ENCODE measurements at regions not wholly inside any gene's neighbourhood (a gene's known extent, or its start where the extent isn't known, plus 50 kb on each side); places are given as distances from the start of the nearest gene placed in this dataset.

DNA sequence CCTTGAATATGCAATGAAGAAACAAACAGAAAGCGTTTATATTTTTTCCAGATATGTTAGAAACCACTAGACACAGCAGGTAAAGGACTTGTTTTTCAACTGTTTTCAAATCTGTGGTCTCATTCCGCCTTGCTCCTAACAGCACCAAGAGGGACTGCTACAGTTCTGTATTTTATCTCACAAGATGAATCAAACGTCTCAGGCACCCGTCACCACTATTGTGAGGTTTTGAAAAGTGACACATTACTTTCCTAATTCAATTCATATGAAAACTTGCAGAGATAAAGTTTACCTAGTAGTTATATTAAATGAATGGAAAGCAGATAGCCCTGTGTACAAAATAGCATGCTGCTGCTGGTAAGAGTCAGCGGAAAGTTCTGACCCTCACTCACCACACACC is 386.3 kb downstream of the ETS1 start:
- ATAC-seq (no peak), DNase-seq (no peak)
- POLR2A ChIA-PET, result no interaction called here
- peaks cover 3% of the 10 kb centered on the region for H3K9me3 Mint-ChIP-seq (ENCODE audit: insufficient read depth)
- no peaks in the 10 kb centered on the region for H3K36me3 Mint-ChIP-seq (ENCODE audit: low read depth)
- CTCF ChIA-PET, result no interaction called here
- no peaks in the 10 kb centered on the region for H3K27me3 Mint-ChIP-seq (ENCODE audit: low read depth)
- H3K4me3 Mint-ChIP-seq, result no peak overlapping the region
- H3K4me1 Mint-ChIP-seq (ENCODE audit: low read depth), result no peaks in the 10 kb centered on the region
- H3K27ac Mint-ChIP-seq, result no peak overlapping the region

DNA sequence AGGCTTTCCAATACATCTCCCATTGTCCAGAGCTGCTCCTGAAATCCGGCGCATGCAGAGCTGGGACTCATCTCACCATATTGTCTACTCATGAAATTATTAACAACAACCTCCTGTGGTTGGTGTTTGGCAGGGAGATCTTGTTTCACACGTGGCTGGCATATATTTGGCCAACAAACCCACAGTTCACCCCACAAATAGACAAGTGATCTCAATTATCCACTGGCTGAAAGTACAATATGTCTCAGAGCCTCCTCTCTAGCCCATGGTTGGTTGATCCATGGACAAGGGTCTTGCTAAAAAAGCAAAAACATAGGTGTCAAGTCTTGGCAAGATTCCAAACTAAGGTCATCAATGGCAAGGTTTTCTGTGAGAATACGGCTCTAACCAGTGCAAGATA is 386.9 kb downstream of the ETS1 start:
- Mint-ChIP-seq H3K27ac (no peak overlapping the region), H3K36me3 (ENCODE audit: low read depth) (no peaks in the 10 kb centered on the region), H3K9me3 (ENCODE audit: insufficient read depth) (no peaks in the 10 kb centered on the region), H3K4me3 (no peak overlapping the region), H3K4me1 (ENCODE audit: low read depth) (peaks cover 4% of the 10 kb centered on the region), H3K27me3 (ENCODE audit: low read depth) (no peaks in the 10 kb centered on the region)
- ChIA-PET POLR2A (no interaction called here), CTCF (no interaction called here)
- no peak for DNase-seq
- no peak for ATAC-seq

DNA sequence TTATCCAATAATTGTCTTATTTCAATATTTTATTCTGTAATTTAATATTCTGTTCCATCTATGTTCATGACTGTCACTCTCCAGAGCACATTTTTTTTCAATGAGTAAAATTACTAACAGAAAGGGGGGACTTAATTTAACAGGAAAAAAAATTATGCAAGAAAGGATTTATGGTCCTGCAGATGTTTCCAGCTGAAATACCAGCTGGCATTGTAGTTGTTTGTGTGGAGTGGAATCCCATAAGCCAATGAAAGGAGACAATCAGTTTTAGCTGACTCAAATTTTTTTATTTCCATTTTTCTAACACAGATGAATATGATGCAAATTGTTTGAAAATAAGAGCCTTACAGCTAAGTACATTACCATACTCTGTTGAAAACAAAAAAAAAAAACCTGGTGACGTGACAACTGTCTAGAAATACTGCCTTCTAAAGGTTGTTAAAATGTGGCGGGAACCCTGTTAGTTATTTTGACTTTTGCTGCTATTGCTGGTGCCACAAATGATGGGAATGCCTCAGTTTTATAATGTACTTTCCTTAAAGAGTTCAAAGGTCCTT is 389.1 kb downstream of the ETS1 start:
- no peak for DNase-seq
- Mint-ChIP-seq H3K4me1 (ENCODE audit: low read depth) (peaks cover 25% of the 10 kb centered on the region), H3K27me3 (ENCODE audit: low read depth) (no peaks in the 10 kb centered on the region), H3K9me3 (ENCODE audit: insufficient read depth) (no peaks in the 10 kb centered on the region), H3K36me3 (ENCODE audit: low read depth) (no peaks in the 10 kb centered on the region), H3K4me3 (no peak overlapping the region), H3K27ac (no peak overlapping the region)
- ChIA-PET CTCF (interaction anchor here (1.2 to 1.4 kb wide), 3 partner anchors 41 to 434 kb away, joined by 3 to 4 read pairs (median 3); no protein-coding TSS in a partner anchor), POLR2A (no interaction called here)
- no peak for ATAC-seq

DNA sequence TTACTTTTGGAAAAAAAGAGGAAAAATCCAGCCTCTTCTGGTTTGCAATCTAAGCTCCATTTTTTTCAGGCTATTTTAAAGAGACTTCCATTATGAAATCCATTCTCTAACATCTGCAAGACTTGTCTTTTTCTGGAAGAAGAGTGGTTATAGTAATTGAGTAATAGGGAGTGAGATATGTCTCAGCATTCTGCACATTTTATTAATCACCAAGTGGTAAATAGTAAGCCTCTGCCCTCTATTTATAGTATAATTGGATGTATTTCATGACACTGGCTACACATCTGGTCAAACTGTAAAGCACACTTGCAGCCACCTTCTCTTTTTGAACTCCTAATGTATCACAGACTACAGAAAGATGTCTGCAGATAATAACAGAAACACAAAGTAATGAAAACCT is 391.1 kb downstream of the ETS1 start:
- DNase-seq (no peak), ATAC-seq (no peak)
- ChIA-PET POLR2A (interaction anchor here (0.6 kb wide), 1 partner anchor 322 kb away, joined by 4 read pairs; no protein-coding TSS in a partner anchor), CTCF (interaction anchor here (1.5 to 3.8 kb wide), 2 partner anchors 10 to 436 kb away, joined by 3 to 31 read pairs; no protein-coding TSS in a partner anchor)
- Mint-ChIP-seq H3K27me3 (ENCODE audit: low read depth) (no peaks in the 10 kb centered on the region), H3K4me3 (no peak overlapping the region), H3K4me1 (ENCODE audit: low read depth) (peaks cover 28% of the 10 kb centered on the region), H3K27ac (no peak overlapping the region), H3K9me3 (ENCODE audit: insufficient read depth) (no peaks in the 10 kb centered on the region), H3K36me3 (ENCODE audit: low read depth) (no peaks in the 10 kb centered on the region)

DNA sequence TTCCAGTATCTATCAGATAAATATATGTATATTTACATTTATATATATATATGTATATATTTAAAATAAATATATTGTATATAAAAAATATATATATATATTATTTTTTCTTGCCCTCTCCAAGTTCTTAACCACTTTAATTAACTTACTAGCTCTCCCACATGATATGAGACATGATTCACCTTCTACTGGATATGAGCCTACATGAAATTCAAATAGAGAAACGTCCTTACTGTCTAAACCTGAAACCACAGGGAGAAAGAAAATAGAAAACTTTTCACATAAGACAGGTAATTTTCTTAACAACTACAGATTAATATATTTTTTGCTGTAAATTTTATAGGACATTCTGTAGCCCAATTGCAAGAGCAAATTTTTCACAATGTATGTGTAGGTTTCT is 391.6 kb downstream of the ETS1 start:
- no peaks in the 10 kb centered on the region for H3K36me3 Mint-ChIP-seq (ENCODE audit: low read depth)
- H3K4me3 Mint-ChIP-seq, result no peak overlapping the region
- POLR2A ChIA-PET, result interaction anchor here (0.6 to 0.9 kb wide), 2 partner anchors 323 to 432 kb away, joined by 4 to 5 read pairs; no protein-coding TSS in a partner anchor
- H3K27me3 Mint-ChIP-seq (ENCODE audit: low read depth), result no peaks in the 10 kb centered on the region
- CTCF ChIA-PET, result interaction anchor here (0.9 to 3.8 kb wide), 8 partner anchors 11 to 436 kb away, joined by 3 to 31 read pairs (median 4); no protein-coding TSS in a partner anchor
- DNase-seq (no peak), ATAC-seq (no peak)
- no peak overlapping the region for H3K27ac Mint-ChIP-seq
- H3K9me3 Mint-ChIP-seq (ENCODE audit: insufficient read depth), result no peaks in the 10 kb centered on the region
- peaks cover 33% of the 10 kb centered on the region for H3K4me1 Mint-ChIP-seq (ENCODE audit: low read depth)

DNA sequence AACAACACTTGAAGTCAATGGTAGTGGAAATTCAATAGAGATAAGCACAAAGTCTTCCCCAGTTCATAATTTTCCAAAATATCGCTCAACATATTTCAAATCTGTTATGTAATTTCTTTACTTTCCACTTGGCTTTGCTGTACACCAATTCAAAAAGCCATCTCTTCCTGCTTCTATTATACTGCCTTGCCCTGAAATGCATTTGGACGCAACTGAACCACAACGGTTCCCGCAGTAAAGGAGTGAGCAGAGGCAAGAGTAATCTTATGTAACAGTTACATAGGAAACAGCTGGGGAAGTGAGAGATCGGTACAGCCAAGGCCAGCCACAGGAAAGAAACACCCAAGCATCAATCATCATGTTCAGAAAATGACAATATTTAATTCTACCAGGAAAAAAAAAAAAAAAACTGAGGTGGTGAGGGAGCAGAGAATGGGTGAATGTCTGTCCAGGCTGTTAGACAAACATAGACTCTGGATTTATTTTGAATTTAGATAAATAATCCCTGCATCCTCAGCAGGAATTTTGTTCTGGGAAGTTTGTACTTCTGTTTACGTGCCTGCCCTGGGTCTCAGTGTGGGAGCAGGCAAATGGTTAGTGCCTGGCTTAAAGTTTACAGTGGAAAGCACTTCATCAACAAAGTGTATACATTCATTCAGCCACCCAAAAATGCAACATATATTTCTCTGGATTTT is 392.2 kb downstream of the ETS1 start:
- H3K4me1 Mint-ChIP-seq (ENCODE audit: low read depth), result peaks cover 38% of the 10 kb centered on the region
- no peaks in the 10 kb centered on the region for H3K36me3 Mint-ChIP-seq (ENCODE audit: low read depth)
- ATAC-seq, result peak; percentile 80
- no peaks in the 10 kb centered on the region for H3K9me3 Mint-ChIP-seq (ENCODE audit: insufficient read depth)
- ChIA-PET CTCF (interaction anchor here (0.9 to 3.8 kb wide), 8 partner anchors 11 to 437 kb away, joined by 3 to 31 read pairs (median 4); no protein-coding TSS in a partner anchor), POLR2A (interaction anchor here (0.6 to 0.9 kb wide), 2 partner anchors 331 to 433 kb away, joined by 3 to 5 read pairs; no protein-coding TSS in a partner anchor)
- no peaks in the 10 kb centered on the region for H3K27me3 Mint-ChIP-seq (ENCODE audit: low read depth)
- H3K27ac Mint-ChIP-seq, result peak overlapping the region; percentile 64
- H3K4me3 Mint-ChIP-seq, result peak overlapping the region; percentile 34
- DNase-seq, result peak; percentile 73

DNA sequence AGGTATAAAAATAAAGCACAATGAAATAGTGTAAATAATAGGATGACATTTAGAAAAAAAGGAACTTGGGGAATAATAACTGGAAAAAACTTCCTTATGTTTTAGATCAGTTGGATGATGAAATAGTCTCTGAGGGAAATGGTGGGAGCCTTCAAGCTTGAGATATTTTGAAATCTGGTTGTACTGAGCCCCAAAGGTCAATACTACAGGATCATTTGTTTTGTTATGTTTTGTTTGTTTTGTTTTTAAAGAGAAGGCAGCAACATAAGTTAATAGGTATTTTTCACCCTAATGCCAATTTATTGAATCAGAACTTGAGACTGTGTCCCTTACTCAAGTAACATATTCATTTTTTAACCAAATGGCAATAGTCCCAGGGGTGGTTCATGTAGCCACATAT is 393.1 kb downstream of the ETS1 start:
- ATAC-seq, result no peak
- ChIA-PET POLR2A (interaction anchor here (0.6 kb wide), 1 partner anchor 332 kb away, joined by 3 read pairs; no protein-coding TSS in a partner anchor), CTCF (interaction anchor here (1.1 to 3.8 kb wide), 10 partner anchors 12 to 664 kb away, joined by 3 to 31 read pairs (median 4); no protein-coding TSS in a partner anchor)
- Mint-ChIP-seq H3K9me3 (ENCODE audit: insufficient read depth) (no peaks in the 10 kb centered on the region), H3K27ac (no peak overlapping the region), H3K27me3 (ENCODE audit: low read depth) (no peaks in the 10 kb centered on the region), H3K4me1 (ENCODE audit: low read depth) (peaks cover 46% of the 10 kb centered on the region), H3K36me3 (ENCODE audit: low read depth) (no peaks in the 10 kb centered on the region), H3K4me3 (no peak overlapping the region)
- DNase-seq, result no peak

DNA sequence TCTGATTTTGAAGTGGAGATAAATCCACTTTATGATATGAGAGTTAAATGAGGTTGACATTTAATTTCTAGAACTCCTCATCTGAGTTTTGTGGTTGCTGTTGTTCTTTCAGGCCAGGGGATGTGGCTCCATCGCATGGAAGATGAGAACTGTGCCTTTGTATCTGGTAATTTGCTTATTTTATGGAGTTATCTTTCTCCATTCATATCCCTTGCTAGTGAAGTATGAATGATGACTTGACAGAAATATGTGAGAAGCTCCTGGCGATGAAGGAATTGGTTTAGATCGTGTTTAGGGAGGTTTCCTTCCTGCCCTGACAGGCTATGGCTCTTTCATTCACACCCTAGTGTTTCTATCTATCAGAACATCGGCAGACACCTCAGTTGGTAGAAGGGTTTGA is 393.7 kb downstream of the ETS1 start:
- ATAC-seq, result no peak
- no peak overlapping the region for H3K4me3 Mint-ChIP-seq
- no peaks in the 10 kb centered on the region for H3K36me3 Mint-ChIP-seq (ENCODE audit: low read depth)
- ChIA-PET CTCF (interaction anchor here (0.8 to 3.8 kb wide), 9 partner anchors 11 to 665 kb away, joined by 3 to 31 read pairs (median 4); no protein-coding TSS in a partner anchor), POLR2A (no interaction called here)
- peaks cover 46% of the 10 kb centered on the region for H3K4me1 Mint-ChIP-seq (ENCODE audit: low read depth)
- DNase-seq, result no peak
- no peaks in the 10 kb centered on the region for H3K9me3 Mint-ChIP-seq (ENCODE audit: insufficient read depth)
- no peaks in the 10 kb centered on the region for H3K27me3 Mint-ChIP-seq (ENCODE audit: low read depth)
- no peak overlapping the region for H3K27ac Mint-ChIP-seq

DNA sequence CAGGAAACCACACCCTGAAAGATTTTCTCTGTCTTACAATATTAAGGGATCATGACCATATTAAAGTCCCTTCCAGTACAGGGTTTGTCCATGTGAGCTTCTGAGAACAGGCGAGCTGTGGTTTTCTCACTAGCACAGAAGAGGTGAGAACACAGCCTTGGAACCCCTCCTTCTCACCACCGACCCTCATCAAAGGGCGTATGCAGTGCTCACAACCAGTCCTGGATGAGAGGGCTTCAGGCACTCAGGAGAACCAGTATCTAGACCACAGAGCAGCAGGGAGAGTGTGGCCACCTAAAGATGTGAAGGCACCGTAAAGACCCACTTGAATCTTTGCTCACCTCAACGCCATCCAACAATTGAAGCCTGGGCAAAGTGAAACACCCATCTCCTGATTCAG is 397.0 kb downstream of the ETS1 start:
- Mint-ChIP-seq H3K4me1 (ENCODE audit: low read depth) (peaks cover 41% of the 10 kb centered on the region), H3K27ac (peak overlapping the region; percentile 82), H3K27me3 (ENCODE audit: low read depth) (no peaks in the 10 kb centered on the region), H3K36me3 (ENCODE audit: low read depth) (no peaks in the 10 kb centered on the region), H3K4me3 (peak overlapping the region; percentile 31), H3K9me3 (ENCODE audit: insufficient read depth) (peaks cover 11% of the 10 kb centered on the region)
- ChIA-PET POLR2A (interaction anchor here (1.0 kb wide), 1 partner anchor 151 kb away, joined by 5 read pairs; no protein-coding TSS in a partner anchor), CTCF (interaction anchor here (1.0 to 3.7 kb wide), 9 partner anchors 18 to 641 kb away, joined by 3 to 19 read pairs (median 5); no protein-coding TSS in a partner anchor)
- DNase-seq, result peak; percentile 60
- ATAC-seq, result peak; percentile 83

DNA sequence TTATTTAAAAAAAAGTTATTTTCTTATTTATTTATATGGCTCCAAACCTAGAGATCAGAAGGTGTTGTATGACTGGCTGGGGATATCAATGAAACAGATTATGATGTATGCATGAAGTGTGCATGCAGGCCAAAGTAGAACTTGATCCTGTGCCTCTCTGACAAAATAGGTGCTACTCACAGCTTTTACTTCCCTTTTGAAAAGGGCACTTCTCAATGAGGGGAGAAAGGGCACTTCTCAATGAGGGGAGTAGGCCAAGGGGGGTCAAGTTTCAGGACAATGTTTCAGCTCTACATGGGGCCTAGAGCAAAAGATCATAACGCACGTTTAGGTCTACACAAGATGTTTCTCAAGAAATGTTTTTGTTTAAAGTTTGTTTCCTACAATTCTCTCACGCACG is 397.5 kb downstream of the ETS1 start:
- peak; percentile 21 for ATAC-seq
- H3K4me1 Mint-ChIP-seq (ENCODE audit: low read depth), result peaks cover 36% of the 10 kb centered on the region
- peak overlapping the region; percentile 31 for H3K4me3 Mint-ChIP-seq
- peaks cover 14% of the 10 kb centered on the region for H3K9me3 Mint-ChIP-seq (ENCODE audit: insufficient read depth)
- POLR2A ChIA-PET, result interaction anchor here (1.0 kb wide), 1 partner anchor 150 kb away, joined by 5 read pairs; no protein-coding TSS in a partner anchor
- CTCF ChIA-PET, result interaction anchor here (0.9 to 3.7 kb wide), 8 partner anchors 18 to 641 kb away, joined by 3 to 19 read pairs (median 6); no protein-coding TSS in a partner anchor
- no peaks in the 10 kb centered on the region for H3K27me3 Mint-ChIP-seq (ENCODE audit: low read depth)
- peak overlapping the region; percentile 82 for H3K27ac Mint-ChIP-seq
- no peaks in the 10 kb centered on the region for H3K36me3 Mint-ChIP-seq (ENCODE audit: low read depth)
- DNase-seq, result no peak

DNA sequence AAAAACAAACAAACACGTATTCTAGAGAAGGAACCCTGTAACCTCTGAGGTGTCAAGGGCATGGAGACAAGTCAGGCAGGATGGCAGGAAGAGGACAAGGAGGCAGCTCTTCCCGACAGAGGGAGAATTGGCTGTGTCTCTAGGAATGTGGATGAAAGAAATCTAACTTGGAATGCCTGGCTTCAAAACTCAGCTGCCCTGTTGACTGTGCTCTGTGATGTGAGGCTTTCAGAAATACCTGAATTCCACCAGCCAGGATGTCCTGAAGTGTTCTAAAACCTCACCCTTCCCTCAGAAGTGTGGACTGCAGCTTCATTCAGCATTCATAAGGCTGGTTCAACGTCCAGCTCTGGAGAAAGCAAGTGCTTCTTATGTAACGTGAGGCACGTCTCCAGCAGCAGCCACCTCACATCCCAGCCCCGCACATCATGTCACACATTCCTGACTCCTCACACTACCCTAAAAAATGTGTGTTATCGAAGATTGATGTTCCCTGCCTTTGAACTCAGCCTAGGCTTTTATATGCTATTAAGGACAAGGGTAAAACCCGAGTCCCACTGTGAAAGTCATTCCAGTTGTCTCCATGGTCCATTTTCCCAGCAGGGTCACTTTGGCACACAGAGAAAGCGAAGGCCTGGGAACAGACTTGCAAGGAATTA is 398.9 kb downstream of the ETS1 start:
- Mint-ChIP-seq H3K27me3 (ENCODE audit: low read depth) (no peaks in the 10 kb centered on the region), H3K4me3 (no peak overlapping the region), H3K9me3 (ENCODE audit: insufficient read depth) (peaks cover 14% of the 10 kb centered on the region), H3K4me1 (ENCODE audit: low read depth) (peaks cover 26% of the 10 kb centered on the region), H3K27ac (no peak overlapping the region), H3K36me3 (ENCODE audit: low read depth) (no peaks in the 10 kb centered on the region)
- ChIA-PET CTCF (interaction anchor here (0.7 to 3.3 kb wide), 2 partner anchors 31 to 643 kb away, joined by 3 to 19 read pairs; no protein-coding TSS in a partner anchor), POLR2A (no interaction called here)
- DNase-seq (no peak), ATAC-seq (no peak)

All from activated CD8-positive, alpha-beta T cell treated with anti-CD3 and anti-CD28 coated beads, Interleukin-2, amount 10 ng/mL, durations not matched to agents 7 days and 5 days (primary cell).